HG03575 (cell line): ENCODE measurements at regions not wholly inside any gene's neighbourhood (a gene's known extent, or its start where the extent isn't known, plus 50 kb on each side); places are given as distances from the start of the nearest gene placed in this dataset.

Experiments
- ATAC-seq: cut with Tn5 transposase; IDR thresholded peaks from one replicate; pipeline ENCODE4 v1.9.1; 2021; ENCODE audit not compliant: unreplicated experiment, insufficient number of reproducible peaks, low FRiP score; ENCODE audit errors: extremely low read depth

DNA sequence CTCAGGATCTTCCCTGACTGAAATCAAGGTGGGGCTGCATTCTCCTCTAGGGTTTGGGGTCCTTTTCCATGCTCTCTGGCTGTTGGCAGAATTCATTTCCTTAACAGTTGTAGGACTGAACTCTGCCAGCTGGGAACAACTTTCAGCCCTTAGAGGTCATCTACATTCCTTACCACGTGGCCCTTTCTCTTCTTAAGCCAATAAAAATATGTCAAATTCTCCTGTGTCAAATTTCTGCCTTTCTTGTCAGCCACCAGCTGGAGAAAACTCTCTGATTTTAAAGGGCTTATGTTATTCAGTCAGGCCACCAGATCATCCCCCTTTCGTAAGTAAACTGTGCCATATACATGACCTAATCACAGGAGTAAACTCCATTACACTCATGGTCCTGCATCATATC is 95.3 kb upstream of the IL6 start:
- ATAC-seq, result no peak

DNA sequence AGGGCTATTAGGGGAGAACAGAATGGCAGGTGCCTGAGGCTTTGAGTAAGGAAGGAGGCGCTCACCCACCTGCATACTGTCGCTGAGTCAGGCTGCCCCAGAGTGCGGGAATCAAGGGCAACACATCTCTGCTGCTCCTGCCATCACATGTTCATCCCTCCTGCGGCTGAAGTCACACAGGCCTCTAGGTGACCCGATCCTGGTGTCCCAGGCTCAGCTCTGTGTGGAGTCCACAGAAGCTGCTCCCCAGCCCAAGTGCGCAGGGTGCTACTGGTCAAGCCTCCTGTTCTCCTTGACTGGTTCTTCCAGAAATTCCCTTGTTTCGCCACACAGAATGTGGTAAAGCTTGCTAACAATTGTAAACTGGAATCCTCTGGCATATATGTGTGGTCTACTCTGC is 96.9 kb upstream of the IL6 start:
- no peak for ATAC-seq

DNA sequence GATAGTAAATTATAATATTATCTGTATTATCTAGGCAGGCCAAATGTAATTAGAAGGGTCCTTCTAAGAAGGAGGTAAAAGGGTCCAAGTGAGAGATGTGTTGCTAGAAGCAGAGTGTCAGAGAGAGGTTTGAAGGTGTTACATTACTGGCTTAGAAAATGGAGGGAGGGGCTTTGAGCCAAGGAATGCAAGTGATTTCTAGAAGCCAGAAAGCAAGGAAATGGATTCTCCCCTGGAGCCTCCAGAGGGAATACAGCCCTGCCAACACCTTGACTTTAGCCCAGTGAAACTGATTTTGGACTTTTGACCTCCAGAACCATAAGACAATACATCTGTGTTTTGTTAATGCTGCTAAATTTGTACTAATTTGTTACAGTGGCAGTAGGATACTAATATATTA is 97.9 kb upstream of the IL6 start:
- no peak for ATAC-seq

DNA sequence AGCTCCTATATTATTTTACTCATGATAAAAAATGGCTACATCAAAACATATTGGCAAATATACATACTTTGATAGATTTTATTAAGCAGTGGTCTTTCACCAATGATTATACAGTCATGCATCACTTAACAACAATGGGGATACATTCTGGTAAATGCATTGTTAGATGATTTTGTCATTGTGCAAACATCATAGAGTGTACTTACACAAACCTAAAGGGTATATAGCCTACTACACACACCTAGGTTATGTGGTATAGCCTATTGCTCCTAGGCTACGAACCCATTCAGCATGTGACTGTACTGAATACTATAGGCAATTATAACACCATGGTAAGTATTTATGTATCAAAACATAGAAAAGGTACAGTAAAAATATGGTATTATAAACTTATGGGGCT is 98.9 kb upstream of the IL6 start:
- no peak for ATAC-seq

GRCh38 chr7:22627136-22627535 is 99.9 kb upstream of the IL6 start:
- ATAC-seq, result no peak

DNA sequence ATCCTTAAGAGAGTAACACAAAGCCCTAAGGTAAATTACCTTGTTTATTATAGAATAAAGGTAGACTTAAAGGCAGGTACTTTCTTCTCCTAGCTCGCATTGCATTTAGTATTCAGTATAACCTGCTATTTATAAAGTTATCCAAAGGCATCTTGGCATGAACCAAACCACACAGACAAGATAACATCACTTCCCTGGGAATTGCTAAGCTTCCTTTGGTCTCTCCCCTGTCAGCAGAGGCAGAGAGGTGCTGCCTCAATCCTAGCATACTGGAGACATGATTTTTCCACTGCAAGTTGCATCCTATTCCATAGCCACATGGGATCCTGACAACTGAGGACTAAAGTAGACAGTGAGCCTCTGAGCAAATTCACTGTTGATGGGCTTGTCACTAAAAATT is 101.7 kb upstream of the IL6 start:
- no peak for ATAC-seq

DNA sequence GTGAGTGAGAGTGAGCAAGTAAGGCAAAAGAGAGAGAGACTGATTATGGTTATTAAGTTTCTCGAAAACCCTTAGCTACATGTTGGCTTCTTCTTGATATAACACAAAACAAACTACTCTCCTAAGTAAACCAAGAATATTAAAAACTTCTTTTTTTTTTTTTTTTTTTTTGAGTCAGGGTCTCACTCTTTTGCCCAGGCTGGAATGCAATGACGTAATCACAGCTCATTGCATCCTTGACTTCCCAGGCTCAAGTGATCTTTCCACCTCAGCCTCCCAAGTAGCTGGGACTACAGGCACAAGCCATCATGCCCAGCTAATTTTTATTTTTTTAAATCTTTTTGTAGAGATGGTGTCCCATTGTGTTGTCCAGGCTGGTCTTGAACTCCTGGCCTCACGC is 102.2 kb upstream of the IL6 start:
- ATAC-seq, result no peak

DNA sequence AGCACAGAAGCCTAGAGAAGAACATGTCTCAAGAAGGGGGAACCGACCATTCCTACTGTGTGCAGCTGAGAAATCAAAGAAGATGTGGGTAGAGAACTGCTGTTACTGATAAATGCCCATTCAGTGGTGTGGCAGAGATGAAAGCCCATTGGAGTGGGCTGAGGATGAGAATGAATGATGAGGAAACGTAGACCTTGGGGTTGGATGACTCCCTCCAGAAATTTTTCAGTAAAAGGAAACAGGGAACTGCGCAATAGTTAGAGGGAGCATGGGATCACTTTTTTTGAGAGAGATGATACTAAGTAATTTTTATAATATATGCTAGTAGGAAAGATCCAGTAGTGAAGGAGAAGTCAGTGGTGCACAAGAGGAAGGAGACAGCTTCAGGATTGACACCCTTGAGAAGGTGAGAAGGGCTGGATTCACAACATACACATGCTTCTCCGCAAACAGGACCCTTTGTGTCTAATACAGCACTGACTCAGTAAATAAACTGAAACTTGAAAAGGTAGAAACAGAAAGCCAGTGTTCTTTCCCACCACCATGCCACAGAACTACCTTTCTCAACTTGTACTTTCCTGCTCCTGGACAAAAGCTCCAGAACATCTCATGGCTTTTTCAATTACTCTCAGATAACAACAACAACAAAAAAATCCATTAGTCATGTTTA is 104.7 kb upstream of the IL6 start:
- no peak for ATAC-seq

- ATAC-seq, result no peak
Observed at GRCh38 chr7:22618528-22618927, 108.5 kb upstream of the IL6 start.

DNA sequence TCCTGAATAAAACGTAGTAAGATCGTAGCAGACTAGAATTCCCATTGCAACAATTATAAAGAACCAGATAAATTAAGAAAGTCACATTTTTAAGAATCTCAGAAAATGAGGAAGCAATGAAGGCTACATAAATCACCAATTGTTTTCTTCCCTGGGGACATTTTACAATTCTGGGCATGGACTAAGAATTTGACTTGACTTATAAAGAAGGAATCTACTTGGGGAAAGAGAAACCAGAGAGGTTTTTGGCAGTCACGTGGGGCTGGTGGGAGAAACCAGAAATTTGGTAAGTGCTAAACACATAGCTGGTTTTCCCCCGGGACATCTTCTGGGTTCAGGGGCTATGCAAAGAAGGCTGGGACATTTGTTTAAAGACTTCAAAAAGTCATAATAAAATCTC is 109.8 kb upstream of the IL6 start:
- no peak for ATAC-seq

GRCh38 chr7:22613496-22613895 is 113.5 kb upstream of the IL6 start:
- ATAC-seq, result no peak

GRCh38 chr7:22612776-22613175 is 112.8 kb upstream of the STEAP1B start:
- ATAC-seq, result no peak

DNA sequence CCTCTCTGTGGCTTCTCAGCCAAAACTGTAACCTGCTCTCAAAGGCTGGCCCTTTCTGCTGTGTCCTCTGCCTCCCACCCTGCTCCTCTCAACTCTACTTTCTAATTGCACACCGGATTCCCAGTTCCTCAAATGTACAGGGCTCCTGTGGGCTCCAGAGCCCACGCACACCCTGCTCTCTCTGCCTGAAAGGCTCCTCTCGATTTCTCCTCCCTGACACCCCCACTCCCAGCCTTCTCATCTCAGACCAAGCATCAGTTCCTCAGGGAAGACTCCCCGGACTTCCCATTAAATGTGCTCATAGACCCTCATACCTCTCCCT is 111.7 kb upstream of the STEAP1B start:
- no peak for ATAC-seq

- ATAC-seq, result no peak
Observed at GRCh38 chr7:22610951-22611757, 111.2 kb upstream of the STEAP1B start.

DNA sequence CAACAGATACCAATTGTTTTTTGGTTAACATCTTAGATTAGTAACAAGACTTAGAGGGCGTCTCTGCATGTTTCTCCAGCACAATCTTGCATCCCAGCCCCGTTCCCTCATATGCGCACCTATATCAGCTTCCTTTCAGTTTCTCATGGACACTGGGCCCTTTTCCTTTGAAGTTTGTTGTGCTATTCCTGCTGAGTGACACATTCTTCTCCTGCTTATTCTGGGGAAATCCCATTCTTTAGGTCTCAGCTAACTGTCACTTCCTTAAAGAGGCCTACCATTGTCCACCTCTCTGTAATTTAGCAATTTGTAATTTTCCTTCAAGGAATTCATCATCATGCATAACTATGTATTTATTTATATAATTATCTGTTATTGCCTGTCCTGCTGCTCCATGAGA is 110.3 kb upstream of the STEAP1B start:
- no peak for ATAC-seq

DNA sequence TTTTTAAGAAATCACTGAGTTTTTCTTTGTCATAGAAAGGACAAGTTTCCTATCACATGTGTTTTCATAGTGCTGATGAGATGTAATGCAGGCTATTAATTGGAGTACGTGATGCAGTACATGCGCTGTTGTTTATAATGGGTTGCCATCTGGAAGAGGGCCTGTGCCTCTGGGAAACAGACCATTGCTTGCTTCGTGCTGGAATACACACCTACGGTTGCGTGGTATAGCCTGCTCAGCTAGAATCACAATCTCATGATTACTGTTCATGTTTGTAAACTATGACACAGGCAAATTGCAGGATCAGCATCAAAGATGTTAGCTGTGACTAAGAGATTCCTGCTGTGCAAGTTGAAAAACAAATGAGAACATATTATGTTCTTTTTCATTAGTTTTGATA is 107.2 kb upstream of the STEAP1B start:
- no peak for ATAC-seq

- no peak for ATAC-seq
Observed at GRCh38 chr7:22604246-22604645, 104.3 kb upstream of the STEAP1B start.

DNA sequence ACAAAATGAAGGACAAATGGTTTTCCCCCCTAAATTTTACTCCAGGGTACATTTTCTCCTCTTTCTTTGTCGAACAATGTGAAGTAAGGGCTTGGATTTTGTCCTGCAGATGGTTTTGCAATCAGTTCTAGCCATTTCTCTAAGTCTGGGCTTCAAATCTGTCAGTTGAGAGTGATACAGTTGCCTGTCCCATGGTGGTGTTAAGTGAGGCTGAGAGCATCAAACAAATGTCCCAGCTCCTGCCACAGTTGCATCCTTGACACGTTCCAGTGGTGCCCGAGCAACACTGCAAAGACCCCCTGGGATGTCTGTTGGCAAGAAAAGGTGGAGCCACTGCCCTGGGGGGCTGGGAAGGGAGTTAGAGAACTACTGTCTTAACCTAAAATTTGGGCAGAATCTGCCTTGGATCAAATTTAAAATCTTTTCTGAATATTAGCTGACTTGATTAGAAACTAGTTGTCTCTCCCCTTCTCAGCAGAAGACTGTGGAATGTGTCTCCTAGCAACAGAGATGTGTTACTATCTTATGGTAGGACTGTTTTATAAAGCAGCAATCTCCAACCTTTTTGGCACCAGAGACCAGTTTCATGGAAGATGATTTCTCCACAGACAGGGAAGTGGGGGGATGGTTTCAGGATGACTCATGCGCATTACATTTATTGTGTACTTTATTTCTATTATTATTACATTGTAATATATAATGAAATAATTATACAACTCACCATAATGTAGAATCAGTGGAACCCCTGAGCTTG is 102.0 kb upstream of the STEAP1B start:
- no peak for ATAC-seq

GRCh38 chr7:22601408-22601807 is 101.4 kb upstream of the STEAP1B start:
- ATAC-seq, result no peak

- ATAC-seq, result no peak
Observed at GRCh38 chr7:22601003-22601402, 101.0 kb upstream of the STEAP1B start.
